HG03280 (cell line): ENCODE measurements at regions not wholly inside any gene's neighbourhood (a gene's known extent, or its start where the extent isn't known, plus 50 kb on each side); places are given as distances from the start of the nearest gene placed in this dataset.

Experiments
- ATAC-seq: cut with Tn5 transposase; IDR thresholded peaks from one replicate; pipeline ENCODE4 v1.9.1; 2021; ENCODE audit warnings: mild to moderate bottlenecking, moderate library complexity; ENCODE audit not compliant: unreplicated experiment

DNA sequence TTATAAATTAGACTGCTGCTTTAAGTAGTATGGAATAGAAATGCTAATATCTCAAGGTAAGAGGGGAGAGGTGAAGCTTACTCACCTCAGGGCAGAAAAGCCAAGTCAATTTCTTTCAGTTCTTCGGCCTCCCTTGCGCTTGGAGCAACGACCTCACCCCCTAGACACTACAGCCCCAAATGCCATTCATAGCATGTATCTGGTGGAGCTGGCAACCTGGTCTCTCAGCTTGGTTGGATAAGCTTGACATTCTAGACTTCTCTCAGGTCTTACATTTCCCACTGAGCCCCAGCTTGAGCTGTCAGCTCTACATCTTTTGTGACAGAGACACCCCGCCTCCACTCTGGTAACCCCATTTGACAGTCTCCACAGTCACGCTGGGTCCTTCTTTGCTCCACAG, 154.9 kb downstream of the ZNF608 start:
- ATAC-seq = no peak

DNA sequence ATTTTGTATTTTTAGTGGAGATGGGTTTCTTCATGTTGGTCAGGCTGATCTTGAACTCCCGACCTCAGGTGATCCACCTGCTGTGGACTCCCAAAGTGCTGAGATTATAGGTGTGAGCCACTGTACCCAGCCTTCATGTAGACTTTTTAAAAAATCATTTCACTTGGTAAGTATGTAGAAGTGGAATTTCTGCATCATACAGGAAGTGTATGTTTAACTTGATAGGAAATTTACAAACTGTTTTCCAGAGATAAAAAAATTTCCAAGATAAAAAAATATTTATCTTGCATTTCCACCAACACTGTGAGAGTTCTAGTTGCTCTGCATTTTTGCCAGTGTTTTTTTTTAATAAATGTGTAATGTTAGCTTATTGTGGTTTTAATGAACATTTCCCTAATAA, 155.8 kb downstream of the ZNF608 start:
- no peak for ATAC-seq

DNA sequence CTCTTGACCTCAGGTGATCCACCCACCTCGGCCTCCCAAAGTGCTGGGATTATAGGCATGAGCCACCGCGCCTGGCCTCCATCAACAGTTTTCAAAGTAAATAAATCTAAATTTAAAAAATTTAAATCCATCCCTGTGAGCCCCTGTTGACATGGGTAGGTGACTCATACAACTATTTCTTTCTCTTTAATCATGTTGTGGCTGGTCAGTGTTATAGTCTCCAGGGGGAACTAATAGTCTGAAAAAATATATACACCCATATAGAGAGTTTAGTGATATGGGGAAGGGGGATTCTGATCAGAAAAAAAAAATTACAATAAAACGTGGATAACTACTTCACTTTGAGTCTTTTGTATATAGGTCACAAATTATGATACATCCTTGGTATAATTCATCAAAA, 159.2 kb downstream of the ZNF608 start:
- no peak for ATAC-seq

DNA sequence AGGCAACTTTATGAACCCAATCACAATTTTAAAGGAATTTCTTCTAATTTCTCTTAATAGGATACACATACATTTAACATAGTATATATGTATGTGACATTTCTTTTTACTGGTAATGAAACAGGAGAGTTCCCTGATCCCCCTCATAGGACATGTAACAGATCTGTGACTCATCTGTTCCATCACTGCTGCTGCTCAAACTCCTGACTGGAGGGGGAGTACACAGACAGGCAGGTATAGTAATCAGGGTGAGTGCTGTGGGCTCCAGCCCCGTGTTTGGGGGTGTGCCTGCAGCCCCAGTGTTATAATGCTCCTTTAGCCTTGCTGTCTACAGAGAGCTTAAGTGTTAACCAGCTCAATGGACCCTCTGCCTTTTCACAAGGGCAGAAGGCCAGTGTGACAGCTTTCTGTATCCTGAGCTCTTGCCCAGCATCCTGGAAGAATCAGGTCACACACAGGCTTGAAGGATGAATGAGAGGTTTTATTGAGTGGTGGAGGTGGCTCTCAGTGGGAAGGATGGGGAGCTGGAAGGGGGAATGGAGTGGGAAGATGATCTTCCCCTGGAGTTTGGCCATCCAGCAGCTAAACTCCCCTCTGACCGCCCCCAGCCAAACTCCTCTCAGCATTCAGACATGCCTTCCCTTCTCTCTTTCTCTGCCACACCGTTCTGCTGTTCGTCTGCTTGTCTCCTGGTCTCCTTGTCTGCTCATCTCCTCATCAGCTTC, 161.3 kb downstream of the ZNF608 start:
- no peak for ATAC-seq

DNA sequence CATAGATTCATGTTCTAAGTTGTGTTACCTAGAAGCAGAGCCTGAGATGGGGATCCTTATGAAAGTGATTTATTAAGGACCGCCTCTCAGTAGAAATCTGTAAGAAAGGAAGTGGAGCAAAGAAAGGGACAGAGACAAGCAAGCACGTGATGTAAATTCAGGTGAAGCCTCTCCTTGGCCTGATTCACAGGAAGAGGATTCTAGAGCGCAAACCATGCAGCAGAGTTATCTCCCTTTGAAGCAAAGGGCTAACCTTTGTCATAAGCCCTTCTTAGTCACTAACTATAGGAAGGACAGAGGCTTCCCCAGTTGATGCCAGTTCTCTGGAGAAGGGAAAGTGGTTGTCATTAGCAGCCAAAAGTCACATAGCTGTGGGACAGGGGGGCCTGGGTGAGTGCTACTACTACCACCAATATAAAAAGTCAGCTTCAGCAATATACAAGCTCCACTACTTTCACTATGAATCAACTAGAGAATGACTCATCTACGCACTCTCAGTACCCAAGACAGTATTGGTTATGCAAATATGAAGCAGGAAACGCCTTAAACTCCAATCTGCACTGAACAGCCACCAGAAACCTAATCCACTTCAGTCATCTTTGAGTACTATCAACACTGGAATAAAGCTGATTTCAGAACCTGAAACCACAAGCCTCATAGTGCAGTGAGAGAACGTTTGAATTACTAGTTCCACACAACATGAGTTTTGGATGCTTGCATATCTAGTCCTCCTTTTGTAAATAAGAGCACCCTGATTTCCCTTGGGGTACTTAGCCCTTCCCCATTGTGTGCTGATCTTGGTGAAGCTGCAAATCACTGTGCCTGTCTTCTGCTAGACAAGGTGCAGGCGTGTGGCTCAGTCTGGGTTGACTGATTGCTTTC, 162.7 kb downstream of the ZNF608 start:
- ATAC-seq = peak; percentile 98

DNA sequence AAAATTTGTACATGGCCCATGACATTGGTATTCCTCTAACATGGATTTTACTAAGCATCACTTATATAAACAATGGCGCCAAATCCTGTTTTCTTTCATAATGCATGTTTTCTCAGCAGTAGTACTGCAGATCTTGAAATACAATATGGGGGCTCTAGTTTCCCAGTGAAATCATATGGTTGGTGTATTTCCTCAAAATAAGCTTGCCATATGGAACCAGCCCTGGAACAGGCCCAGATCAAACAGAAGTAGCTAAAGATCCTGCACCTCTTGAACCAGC, 163.9 kb downstream of the ZNF608 start:
- ATAC-seq = no peak

DNA sequence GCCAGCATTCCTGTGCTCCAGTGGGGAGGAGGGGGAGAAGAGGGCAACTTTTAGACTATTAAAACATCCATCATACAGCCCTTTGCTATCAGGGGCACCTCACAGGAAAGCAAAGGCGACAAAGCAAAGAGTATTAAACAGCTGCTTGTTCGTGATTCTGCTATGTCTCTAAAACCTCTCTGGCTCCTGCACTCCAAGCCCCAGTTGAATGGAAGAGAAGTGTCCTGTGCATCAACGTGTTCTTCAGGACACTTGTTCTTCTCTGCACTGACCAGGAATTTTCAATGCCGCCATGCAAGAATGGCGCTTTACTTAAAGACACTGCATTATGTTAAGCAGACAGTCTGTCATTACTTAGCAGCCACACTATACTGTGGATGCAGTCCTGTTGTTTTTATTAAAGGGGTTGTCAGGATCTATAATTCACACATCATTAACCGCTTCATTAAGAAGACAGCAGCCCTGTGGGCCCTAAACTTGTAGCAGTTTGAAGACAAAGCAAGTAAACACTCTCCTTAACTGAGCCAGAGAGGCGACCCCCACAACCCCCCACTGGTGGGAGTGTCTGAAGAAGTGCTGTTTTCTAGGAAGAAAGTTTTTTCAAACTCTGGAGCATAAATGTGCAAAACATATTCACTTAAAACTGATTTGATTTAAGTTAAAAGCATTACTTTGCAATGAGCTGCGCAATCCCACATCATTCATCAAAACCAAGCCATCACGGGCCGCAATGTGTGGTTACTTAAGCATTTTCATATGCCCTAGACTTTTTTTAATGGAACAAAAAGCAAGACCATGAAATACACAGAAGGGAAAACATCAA, 164.5 kb downstream of the ZNF608 start:
- no peak for ATAC-seq

DNA sequence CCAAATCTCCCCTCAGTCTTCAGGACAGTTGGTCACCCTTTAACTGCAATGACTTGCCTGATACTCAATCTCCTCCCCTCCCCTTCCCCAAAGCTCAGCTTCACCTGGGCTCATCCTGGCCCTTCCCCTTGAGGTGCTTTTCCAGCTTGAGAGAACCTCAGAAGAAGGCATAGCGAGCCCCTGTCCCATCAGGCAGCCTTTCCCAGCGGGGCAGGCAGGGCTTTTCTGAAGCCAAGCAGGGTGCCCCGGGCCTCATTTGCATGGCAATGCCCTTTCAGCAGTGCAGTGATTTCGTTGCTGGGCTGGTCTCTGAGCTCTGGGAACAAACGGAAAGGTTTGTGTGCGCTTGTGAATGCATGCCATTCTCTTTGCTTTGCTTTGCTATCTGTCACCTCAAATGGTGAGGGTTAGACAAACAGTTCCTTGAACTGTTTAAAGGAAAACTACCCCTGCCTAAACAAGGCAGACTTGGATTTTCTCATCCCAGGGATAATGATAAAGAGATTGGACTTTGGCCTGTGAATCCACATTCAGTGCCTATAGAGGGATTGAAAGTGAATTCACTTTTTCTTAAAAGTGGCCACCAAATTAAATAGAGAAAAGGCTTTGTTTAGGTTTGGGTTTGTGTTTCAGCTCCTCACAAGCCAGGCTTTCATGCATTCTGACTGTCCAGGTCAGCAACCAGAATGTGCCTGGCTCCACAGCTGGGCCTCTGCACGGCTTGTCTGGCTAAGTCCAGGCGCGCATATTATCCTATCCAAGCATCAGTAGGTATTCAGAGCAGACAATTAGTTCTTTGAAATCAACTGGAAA, 165.3 kb downstream of the ZNF608 start:
- no peak for ATAC-seq

DNA sequence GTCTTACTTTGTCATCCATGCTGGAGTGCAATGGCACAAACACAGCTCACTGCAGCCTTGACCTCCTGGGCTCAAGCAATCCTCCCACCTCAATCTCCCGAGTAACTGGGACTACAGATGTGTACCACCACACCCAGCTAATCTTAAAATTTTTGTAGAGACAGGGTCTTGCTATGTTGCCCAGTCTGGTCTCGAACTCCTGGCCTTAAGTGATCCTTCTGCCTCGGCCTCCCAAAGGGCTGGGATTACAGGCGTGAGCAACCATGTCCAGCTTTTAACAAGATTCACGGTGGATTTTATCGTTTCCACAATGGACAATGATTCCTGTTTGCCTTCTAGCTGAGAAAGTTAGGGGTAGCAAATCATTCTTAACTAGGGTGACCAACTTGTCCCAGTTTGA, 165.9 kb downstream of the ZNF608 start:
- ATAC-seq = no peak

DNA sequence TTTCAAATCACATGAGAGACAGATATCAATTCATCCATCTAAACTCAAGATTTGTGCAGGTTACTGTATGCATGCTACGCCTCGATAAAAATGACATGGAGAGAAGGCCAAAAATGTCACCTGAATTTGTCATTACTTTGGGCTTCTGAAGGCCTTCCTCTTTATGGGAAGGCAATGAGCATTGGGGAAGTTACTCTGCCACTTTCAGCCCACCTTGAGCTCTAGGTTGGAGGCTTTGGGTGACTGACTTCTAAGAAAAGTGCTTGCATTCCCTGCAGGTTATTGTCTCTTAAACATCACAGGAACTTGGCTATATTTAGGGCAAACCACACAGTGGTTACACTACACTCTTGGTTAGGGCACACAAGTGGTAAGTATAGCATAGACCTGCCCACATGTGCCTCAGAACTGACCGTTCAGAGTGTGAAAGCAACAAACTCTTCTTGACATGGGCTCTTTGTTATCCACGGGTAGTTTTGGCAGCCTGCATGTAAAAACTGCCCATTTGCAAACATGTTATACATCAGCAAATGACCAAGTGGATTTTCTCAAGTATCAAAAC, 169.5 kb downstream of the ZNF608 start:
- ATAC-seq = peak; percentile 81

DNA sequence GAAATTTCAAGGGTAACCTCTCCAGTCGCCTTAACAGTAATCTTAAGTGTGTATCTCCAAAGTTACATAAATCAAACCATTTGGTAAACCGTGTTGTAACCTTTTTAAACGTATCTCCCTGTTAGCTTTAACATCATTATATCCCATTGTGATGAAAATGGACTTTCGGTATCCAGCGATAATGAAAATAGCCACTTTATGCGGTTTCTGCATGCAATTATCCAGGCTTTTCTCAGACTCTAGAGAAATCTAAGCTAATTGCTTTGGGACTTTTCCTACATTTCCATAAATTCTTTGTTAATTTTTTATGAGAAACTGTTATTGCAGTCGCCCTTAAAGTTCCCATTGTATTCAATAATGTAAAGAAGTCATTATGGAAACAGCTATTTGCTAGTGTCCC, 170.7 kb downstream of the ZNF608 start:
- ATAC-seq = no peak

DNA sequence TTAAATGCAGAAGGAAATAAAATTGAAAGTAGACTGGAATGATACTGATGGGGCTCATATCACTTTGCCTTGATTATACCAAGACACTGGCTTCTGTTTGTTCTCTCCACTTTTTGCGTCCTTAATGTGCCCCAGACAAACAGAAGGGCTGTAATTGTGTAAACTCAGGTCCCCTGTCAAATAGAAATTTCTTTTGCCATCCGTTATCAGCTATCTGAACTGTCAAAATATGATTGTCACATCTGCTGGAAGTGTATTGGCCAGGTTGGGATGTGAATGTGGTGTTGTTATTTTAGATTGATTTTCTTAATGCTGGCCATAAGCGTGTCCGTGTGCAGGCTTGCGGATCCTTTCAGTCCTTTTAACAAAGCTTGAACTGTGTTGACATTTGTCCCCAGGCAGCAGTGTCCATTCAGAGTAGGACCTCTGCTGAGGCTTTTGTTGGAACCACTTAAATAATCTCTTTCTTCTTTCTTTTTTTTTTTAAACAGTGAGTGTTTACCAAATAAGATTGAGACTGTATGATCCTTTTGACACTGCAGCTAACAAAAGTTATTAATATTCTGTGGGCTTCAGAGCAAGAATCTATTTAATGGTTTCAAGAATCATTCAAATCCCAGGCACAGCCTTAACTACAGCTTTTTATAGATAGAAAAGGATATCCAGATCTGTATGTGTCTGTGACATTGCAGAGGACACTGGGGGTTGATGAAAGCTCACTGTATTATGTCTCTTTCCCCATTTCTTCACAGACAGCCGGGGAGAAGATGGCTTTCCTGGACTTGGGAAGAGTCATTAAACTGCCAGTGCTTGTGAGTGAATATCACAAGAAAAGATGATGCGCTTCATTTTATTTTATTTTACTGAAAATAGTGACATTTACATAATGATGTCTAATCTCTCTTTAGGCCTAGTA, 171.7 kb downstream of the ZNF608 start:
- no peak for ATAC-seq

DNA sequence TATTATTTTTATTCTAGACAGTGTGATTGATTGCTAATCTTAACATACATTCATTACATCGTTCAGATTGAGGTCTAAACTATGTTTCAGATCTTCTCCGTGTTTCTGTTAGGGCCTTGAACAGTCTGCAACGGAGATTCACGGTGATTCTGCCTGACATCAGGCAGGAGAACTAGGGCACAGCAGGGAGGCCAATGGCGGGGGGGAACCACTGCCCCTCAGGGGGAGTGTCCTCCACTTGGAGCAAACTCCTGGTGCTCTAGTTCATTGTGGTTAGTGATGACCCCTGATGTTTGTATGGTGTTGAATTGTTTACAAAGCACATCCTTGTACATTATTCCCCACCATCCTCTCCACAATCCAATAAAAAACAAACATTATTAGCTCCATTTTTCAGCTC, 173.5 kb downstream of the ZNF608 start:
- ATAC-seq = no peak

DNA sequence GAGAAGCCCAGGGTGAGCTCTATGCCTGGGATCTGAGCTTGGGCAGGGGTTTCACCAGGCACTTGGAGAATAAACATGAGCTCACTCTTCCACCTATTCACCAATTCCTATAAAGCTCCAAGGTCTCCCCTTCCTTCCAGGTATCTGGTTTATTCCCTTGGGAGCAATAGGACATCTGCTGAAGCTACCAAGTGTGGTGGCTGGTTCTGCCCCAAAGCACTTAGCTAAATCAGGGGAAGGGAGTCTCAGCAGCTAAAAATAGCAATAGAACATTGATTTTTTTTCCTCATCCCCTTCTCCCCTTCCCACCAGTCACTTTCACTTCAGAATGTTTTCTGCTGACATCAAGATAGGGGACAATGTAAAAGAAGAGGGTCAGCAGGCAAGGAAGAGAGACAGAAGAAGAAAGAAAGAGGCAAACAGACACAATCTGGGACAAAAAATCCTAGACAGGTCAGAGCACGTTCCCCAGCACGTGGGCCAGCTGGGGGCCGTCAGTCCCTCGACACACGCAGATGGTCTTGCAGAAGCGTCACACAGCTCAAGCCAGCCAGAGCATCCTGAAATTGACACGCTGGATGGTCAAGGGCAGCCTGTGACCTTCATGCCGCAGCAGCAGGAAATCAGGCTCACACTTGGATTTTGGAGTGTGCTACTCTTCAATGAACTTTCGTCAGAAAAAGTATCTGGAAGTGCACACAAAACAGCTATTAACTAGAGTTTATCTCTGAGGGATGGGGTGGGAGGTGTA, 176.0 kb downstream of the ZNF608 start:
- ATAC-seq = no peak

DNA sequence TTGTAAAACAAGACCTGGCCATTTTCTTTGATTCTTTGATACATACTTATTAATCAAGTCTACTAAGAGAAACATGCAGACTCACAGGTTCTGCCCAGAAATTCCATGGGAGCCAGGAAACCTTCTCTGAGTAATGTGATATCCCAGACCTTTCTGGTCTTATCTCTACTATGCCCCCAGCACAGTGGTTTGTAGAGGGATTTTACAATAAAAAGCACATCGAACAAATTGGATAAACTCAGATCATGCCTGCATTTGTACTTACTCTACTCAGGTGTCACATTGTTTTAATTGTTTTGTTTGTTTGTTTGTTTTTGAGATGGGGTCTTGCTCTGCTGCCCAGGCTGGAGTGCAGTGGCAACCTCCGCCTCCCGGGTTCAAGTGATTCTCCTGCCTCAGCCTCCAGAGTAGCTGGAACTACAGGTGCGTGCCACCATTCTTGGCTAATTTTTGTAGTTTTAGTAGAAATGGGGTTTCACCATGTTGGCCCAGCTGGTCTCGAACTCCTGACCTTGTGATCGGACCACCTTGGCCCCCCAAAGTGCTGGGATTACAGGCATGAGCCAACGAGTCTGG, 179.5 kb downstream of the ZNF608 start:
- no peak for ATAC-seq

DNA sequence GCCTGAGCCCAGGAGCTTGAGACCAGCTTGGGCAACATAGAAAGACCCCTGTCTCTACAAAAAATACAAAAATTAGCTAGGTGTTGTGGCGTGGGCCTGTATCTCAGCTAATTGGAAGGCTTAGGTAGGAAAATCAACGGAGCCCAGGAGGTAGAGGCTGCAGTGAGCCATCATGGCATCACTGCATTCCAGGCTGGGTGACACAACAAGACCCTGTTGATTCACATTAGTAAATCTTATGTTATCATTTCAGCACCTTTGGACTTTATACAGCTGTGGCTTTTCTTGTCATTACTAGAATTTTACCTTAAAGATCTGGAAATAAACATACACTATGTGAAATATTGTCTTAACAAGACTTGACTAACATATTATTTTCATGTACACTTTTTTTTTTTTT, 185.0 kb downstream of the ZNF608 start:
- no peak for ATAC-seq

DNA sequence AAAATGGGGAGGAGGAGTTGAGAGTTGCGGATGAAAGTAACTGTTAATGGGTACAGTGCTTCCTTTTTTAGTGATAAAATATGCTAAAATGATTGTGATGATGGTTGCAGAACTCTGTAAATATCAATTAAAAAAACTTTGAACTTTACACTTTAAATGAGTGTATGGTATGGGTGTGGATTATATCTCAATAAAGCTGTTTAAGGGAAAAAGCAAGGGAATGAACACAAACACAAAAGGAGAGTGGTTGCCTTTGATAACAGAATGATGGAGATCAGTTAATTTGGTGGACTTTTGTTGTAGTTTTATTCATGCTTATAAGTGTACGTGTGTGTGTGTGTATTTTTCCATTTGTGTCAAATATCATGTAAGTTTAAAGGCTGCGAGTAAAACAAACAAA, 186.1 kb downstream of the ZNF608 start:
- no peak for ATAC-seq

DNA sequence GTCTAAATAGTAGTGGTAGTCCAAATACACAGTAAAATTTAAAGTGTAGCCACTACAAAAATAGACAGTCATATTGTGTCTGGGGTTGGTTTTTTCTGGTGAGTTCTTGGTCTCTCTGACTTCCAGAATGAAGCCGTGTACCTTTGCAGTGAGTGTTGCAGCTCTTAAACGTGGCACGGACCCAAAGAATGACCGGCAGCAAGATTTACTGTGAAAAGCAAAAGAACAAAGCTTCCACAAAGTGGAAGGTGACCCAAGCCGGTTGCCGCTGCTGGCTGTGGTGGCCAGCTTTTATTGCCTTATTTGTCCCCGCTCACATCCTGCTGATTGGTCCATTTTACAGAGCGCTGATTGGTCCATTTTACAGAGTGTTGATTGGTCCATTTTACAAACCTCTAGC, 188.7 kb downstream of the ZNF608 start:
- no peak for ATAC-seq
